IMR-90 (cell line): ENCODE measurements at regions not wholly inside any gene's neighbourhood (a gene's known extent, or its start where the extent isn't known, plus 50 kb on each side); places are given as distances from the start of the nearest gene placed in this dataset.

Experiments used
- ATAC-seq: fragments of 200-7000 bp; cut with Tn5 transposase; 2 replicates; pipeline ENCODE4 v1.9.1; 2020; ENCODE audit warnings: low read depth, mild to moderate bottlenecking, moderate library complexity
- BruUV-seq: library from RNA; stranded (reverse); fragments of 400-500 nt; replicated peaks from 2 replicates; lab custom pipeline; 2021; lab: Mats Ljungman, UMichigan
- CTCF ChIA-PET: fragments of 300-600 bp; formaldehyde crosslinking; extraction: SDS; loops from one replicate; lab custom pipeline; 2021; ENCODE audit warnings: antibody characterized with exemption; lab: Yijun Ruan, JAX
- POLR2A ChIA-PET: fragments of 300-600 bp; sonication (Branson Sonifier 250); formaldehyde crosslinking; loops from one replicate; lab custom pipeline; 2022; ENCODE audit warnings: antibody characterized with exemption; ENCODE audit not compliant: unreplicated experiment; lab: Charles Lee
- DNase-seq: peaks from one replicate; pipeline ENCODE4 v3.0.0; 2013
- H2AFZ ChIP-seq: replicated peaks from 2 replicates; pipeline ENCODE3; 2013; ENCODE audit warnings: low read length, mild to moderate bottlenecking; ENCODE audit not compliant: poor library complexity
- H2AK5ac ChIP-seq: 2 replicates; pipeline ENCODE4 v1.6.1; 2013; ENCODE audit warnings: low read depth, low read length, inconsistent platforms
- H2AK9ac ChIP-seq: replicated peaks from 2 replicates; pipeline ENCODE3; 2013; ENCODE audit warnings: mild to moderate bottlenecking, low read depth, low read length, moderate library complexity; ENCODE audit not compliant: poor library complexity
- H2BK120ac ChIP-seq: 2 replicates; pipeline ENCODE4 v1.6.1; 2013; ENCODE audit warnings: low read depth, low read length, inconsistent platforms
- H2BK15ac ChIP-seq: 3 replicates; pipeline ENCODE4 v1.6.1; 2013; ENCODE audit warnings: low read depth, low read length, inconsistent platforms
- H2BK20ac ChIP-seq: 2 replicates; pipeline ENCODE4 v1.6.1; 2013; ENCODE audit warnings: low read depth, mild to moderate bottlenecking, inconsistent platforms, low read length, moderate library complexity
- H2BK5ac ChIP-seq: 2 replicates; pipeline ENCODE4 v1.6.1; 2013; ENCODE audit warnings: mild to moderate bottlenecking, low read depth, low read length, inconsistent platforms; ENCODE audit not compliant: poor library complexity, severe bottlenecking
- H3K14ac ChIP-seq: replicated peaks from 2 replicates; pipeline ENCODE4 v1.6.1; 2013; ENCODE audit warnings: low read depth, low read length, inconsistent platforms
- H3K18ac ChIP-seq: 2 replicates; pipeline ENCODE4 v1.6.1; 2013; ENCODE audit warnings: low read depth, low read length, control low read depth
- H3K23ac ChIP-seq: 2 replicates; pipeline ENCODE4 v1.6.1; 2013; ENCODE audit warnings: low read depth, low read length, inconsistent platforms
- H3K27ac ChIP-seq: 2 replicates; pipeline ENCODE4 v1.5.1; 2013; ENCODE audit warnings: mild to moderate bottlenecking, control low read depth, low read length; ENCODE audit not compliant: insufficient read depth
- H3K27me3 ChIP-seq: 2 replicates; pipeline ENCODE4 v1.6.1; 2013; ENCODE audit warnings: low read length; ENCODE audit not compliant: control insufficient read depth, insufficient read depth
- H3K36me3 ChIP-seq: 2 replicates; pipeline ENCODE4 v1.6.1; 2013; ENCODE audit warnings: low read length, mixed read lengths; ENCODE audit not compliant: control insufficient read depth, insufficient read depth
- H3K4ac ChIP-seq: 2 replicates; pipeline ENCODE4 v1.6.1; 2013; ENCODE audit warnings: low read depth, low read length, inconsistent platforms
- H3K4me1 ChIP-seq: 2 replicates; pipeline ENCODE4 v1.6.1; 2013; ENCODE audit warnings: low read length, mixed read lengths; ENCODE audit not compliant: control insufficient read depth, insufficient read depth
- H3K4me2 ChIP-seq: 2 replicates; pipeline ENCODE4 v1.6.1; 2013; ENCODE audit warnings: low read depth, mild to moderate bottlenecking, control low read depth, low read length, moderate library complexity
- H3K4me3 ChIP-seq: 2 replicates; pipeline ENCODE4 v1.5.1; 2013; ENCODE audit warnings: low read depth, mild to moderate bottlenecking, control low read depth, low read length, moderate library complexity; ENCODE audit not compliant: insufficient read depth
- H3K56ac ChIP-seq: 2 replicates; pipeline ENCODE4 v1.6.1; 2013; ENCODE audit warnings: low read length, inconsistent platforms; ENCODE audit not compliant: insufficient read depth; ENCODE audit errors: extremely low read depth
- H3K79me1 ChIP-seq, 2 experiments: 2 replicates each; pipeline ENCODE4 v1.6.1; 2013; ENCODE audit warnings: low read length in 2 of 2, inconsistent platforms in 1 of 2, low read depth in 1 of 2
- H3K9ac ChIP-seq: 2 replicates; pipeline ENCODE4 v1.6.1; 2013; ENCODE audit warnings: low read depth, low read length, control low read depth
- H3K9me1 ChIP-seq: 2 replicates; pipeline ENCODE4 v1.6.1; 2013; ENCODE audit warnings: low read length, inconsistent platforms; ENCODE audit not compliant: insufficient read depth
- H3K9me3 ChIP-seq: 2 replicates; pipeline ENCODE4 v1.6.1; 2013; ENCODE audit warnings: low read length; ENCODE audit not compliant: control insufficient read depth, insufficient read depth
- H4K20me1 ChIP-seq: 2 replicates; pipeline ENCODE4 v1.6.1; 2013; ENCODE audit warnings: low read length, inconsistent platforms; ENCODE audit not compliant: insufficient read depth
- H4K5ac ChIP-seq: 2 replicates; pipeline ENCODE4 v1.6.1; 2013; ENCODE audit warnings: mild to moderate bottlenecking, low read depth, low read length, control low read depth
- H4K8ac ChIP-seq, 2 experiments: 2 replicates each; pipeline ENCODE4 v1.6.1; 2013; ENCODE audit warnings: low read depth in 2 of 2, low read length in 2 of 2, control low read depth in 1 of 2, inconsistent platforms in 1 of 2
- H4K91ac ChIP-seq: 2 replicates; pipeline ENCODE4 v1.6.1; 2013; ENCODE audit warnings: low read depth, low read length, inconsistent platforms; ENCODE audit not compliant: insufficient read depth
- CEBPB ChIP-seq: IDR thresholded peaks from 2 replicates; pipeline ENCODE4 v1.6.1; 2012; ENCODE audit warnings: low read depth, low read length, improper control_type of control experiment
- ELK1 ChIP-seq: fragments of 150-350 bp; IDR thresholded peaks from 2 replicates; pipeline ENCODE4 v1.6.1; 2016; ENCODE audit warnings: low read depth, mild to moderate bottlenecking, low read length, moderate library complexity, borderline replicate concordance
- MAZ ChIP-seq: IDR thresholded peaks from 2 replicates; pipeline ENCODE4 v1.6.1; 2012; ENCODE audit warnings: low read depth, mild to moderate bottlenecking, low read length, improper control_type of control experiment, moderate library complexity, borderline replicate concordance
- MXI1 ChIP-seq: IDR thresholded peaks from 2 replicates; pipeline ENCODE4 v1.6.1; 2012; ENCODE audit warnings: low read depth, mild to moderate bottlenecking, low read length, moderate library complexity, borderline replicate concordance
- NFE2L2 ChIP-seq: fragments of 150-350 bp; IDR thresholded peaks from 2 replicates; pipeline ENCODE4 v1.6.1; 2016; ENCODE audit warnings: low read depth, mild to moderate bottlenecking, low read length
- RAD21 ChIP-seq: IDR thresholded peaks from 2 replicates; pipeline ENCODE4 v1.6.1; 2012; ENCODE audit warnings: low read length, improper control_type of control experiment
- RCOR1 ChIP-seq: IDR thresholded peaks from 2 replicates; pipeline ENCODE4 v1.6.1; 2012; ENCODE audit warnings: mild to moderate bottlenecking, low read length, improper control_type of control experiment; ENCODE audit not compliant: insufficient replicate concordance
- WGBS, 2 experiments: methylation state at CpG; one replicate each; pipeline versions ENCODE4 v1.1.5 to v1.1.7; 2013; ENCODE audit warnings: missing lambda C conversion rate in 2 of 2; ENCODE audit not compliant: insufficient read length in 1 of 2; ENCODE audit errors: extremely low coverage in 2 of 2; 5-methylcytosine and 5-hydroxymethylcytosine counted together
- dilution Hi-C: fragments of 300-500 bp; cut with HindIII; formaldehyde crosslinking; loops from one replicate; pipeline ENCODE4 v1.14.3; 2018; ENCODE audit warnings: low sequenced_read_pairs; ENCODE audit not compliant: unreplicated experiment
- in situ Hi-C: fragments of 300-500 bp; cut with MboI; formaldehyde crosslinking; loops from 3 replicates; pipeline ENCODE4 v1.14.3; 2019; ENCODE audit warnings: low sequenced_read_pairs, inconsistent platforms, mixed read lengths
- intact Hi-C: fragments of 100-400 bp; cut with micrococcal nuclease; formaldehyde crosslinking; loops from 2 replicates; pipeline ENCODE4 v1.10.0; 2022
- TF ChIP-seq, protein P1 (sequence below): fragments of 150-350 bp; IDR thresholded peaks from 2 replicates; pipeline ENCODE4 v1.6.1; 2017; ENCODE audit warnings: mild to moderate bottlenecking, antibody characterized with exemption, low read length, low read depth
- TF ChIP-seq, protein P2 (sequence below): conservative IDR thresholded peaks from 2 replicates; pipeline ENCODE4 v1.5.1; 2012; ENCODE audit warnings: mild to moderate bottlenecking, low read depth, low read length, improper control_type of control experiment

- BruUV-seq, result no TSS peak
- ATAC-seq (no peak), DNase-seq (no peak)
- WGBS, 2 experiments, result no CpG with 5 or more reads among the region's 5 CpGs
- Histone ChIP-seq H3K4me2 (no peak overlapping the region), H3K9ac (no peak overlapping the region), H3K14ac (no peak overlapping the region), H3K79me1 (no peaks in the 10 kb centered on the region), H3K18ac (no peak overlapping the region), H2BK20ac (no peak overlapping the region), H2AFZ (no peak overlapping the region), H3K36me3 (no peaks in the 10 kb centered on the region), H3K9me1 (no peaks in the 10 kb centered on the region), H4K5ac (no peak overlapping the region), H2BK15ac (no peak overlapping the region), H2AK5ac (no peak overlapping the region), H3K4me1 (no peaks in the 10 kb centered on the region), H3K27me3 (no peaks in the 10 kb centered on the region), H4K20me1 (no peaks in the 10 kb centered on the region), H4K91ac (no peak overlapping the region), H4K8ac (no peak overlapping the region), H3K4ac (no peak overlapping the region), H2AK9ac (no peak overlapping the region), H3K23ac (no peak overlapping the region), H3K56ac (no peak overlapping the region), H2BK5ac (no peak overlapping the region), H3K4me3 (no peak overlapping the region), H2BK120ac (no peak overlapping the region), H3K27ac (no peak overlapping the region), H3K9me3 (peaks cover 18% of the 10 kb centered on the region)
- CTCF ChIA-PET, result no interaction called here
- TF ChIP-seq, protein P1, sequence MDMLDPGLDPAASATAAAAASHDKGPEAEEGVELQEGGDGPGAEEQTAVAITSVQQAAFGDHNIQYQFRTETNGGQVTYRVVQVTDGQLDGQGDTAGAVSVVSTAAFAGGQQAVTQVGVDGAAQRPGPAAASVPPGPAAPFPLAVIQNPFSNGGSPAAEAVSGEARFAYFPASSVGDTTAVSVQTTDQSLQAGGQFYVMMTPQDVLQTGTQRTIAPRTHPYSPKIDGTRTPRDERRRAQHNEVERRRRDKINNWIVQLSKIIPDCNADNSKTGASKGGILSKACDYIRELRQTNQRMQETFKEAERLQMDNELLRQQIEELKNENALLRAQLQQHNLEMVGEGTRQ, result no peak
- TF ChIP-seq RAD21 (no peak), ELK1 (no peak), NFE2L2 (no peak), RCOR1 (no peak), MXI1 (no peak), CEBPB (no peak), MAZ (no peak)
- TF ChIP-seq, protein P2, sequence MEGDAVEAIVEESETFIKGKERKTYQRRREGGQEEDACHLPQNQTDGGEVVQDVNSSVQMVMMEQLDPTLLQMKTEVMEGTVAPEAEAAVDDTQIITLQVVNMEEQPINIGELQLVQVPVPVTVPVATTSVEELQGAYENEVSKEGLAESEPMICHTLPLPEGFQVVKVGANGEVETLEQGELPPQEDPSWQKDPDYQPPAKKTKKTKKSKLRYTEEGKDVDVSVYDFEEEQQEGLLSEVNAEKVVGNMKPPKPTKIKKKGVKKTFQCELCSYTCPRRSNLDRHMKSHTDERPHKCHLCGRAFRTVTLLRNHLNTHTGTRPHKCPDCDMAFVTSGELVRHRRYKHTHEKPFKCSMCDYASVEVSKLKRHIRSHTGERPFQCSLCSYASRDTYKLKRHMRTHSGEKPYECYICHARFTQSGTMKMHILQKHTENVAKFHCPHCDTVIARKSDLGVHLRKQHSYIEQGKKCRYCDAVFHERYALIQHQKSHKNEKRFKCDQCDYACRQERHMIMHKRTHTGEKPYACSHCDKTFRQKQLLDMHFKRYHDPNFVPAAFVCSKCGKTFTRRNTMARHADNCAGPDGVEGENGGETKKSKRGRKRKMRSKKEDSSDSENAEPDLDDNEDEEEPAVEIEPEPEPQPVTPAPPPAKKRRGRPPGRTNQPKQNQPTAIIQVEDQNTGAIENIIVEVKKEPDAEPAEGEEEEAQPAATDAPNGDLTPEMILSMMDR, result no peak
- dilution Hi-C loops, result no loop called here
- POLR2A ChIA-PET, result no interaction called here
- in situ Hi-C loops, result no loop called here
- intact Hi-C loops, result no loop called here
Observed at GRCh38 chr5:6248132-6248531, 130.2 kb downstream of the MED10 start.
